HG02588 (cell line): ENCODE measurements at regions not wholly inside any gene's neighbourhood (a gene's known extent, or its start where the extent isn't known, plus 50 kb on each side); places are given as distances from the start of the nearest gene placed in this dataset.
A peak's percentile ranks its signal among the peaks of the same experiment; 100 is the strongest.
"Not testable (repeated sequence)": the region's sequence is repeated elsewhere in the genome, so short reads cannot be mapped to it uniquely, and the experiment has no call there.

ENCODE experiments used
- ATAC-seq: cut with Tn5 transposase; IDR thresholded peaks from one replicate; pipeline ENCODE4 v1.9.1; 2021; ENCODE audit warnings: mild to moderate bottlenecking, moderate library complexity; ENCODE audit not compliant: unreplicated experiment

DNA sequence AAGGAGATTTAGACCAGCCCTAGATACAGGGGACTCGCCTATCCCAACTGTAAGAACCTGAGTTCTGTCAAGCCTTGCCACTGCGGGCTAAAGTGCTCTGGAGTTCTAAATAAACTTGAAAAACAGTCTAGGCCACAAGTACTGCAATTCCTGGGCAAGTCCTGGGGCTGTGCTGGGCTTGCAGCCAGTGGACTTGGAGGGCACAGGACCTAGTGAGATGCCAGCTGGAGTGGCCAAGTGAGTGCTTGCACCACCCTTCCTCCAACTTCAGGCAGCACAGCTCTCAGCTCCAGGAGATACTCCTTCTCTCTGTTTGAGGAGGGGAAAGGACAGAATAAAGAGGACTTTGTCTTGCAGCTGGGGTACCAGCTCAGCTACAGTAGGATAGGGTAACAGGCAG is 307.6 kb upstream of the FBXO33 start:
- no peak for ATAC-seq

DNA sequence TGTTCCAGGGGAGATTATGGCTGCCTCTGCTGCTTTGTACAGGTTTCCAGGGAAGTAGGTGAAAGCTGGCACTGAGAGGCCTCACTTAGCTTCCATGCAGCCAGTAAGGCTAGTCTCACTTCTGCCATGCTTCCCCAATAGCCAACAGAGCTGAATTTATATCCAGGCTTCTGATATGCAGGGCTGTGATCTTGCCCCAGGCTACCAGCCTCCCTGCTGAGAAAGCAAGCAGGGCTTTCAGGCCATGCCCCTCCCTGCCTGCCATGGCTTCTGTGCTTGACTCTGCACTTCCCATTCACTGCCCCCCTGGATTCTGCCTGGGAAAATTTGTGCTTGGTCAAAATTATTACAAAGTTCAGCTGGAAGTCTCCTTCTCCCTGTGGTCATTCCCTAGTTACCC is 302.1 kb upstream of the FBXO33 start:
- ATAC-seq = no peak

DNA sequence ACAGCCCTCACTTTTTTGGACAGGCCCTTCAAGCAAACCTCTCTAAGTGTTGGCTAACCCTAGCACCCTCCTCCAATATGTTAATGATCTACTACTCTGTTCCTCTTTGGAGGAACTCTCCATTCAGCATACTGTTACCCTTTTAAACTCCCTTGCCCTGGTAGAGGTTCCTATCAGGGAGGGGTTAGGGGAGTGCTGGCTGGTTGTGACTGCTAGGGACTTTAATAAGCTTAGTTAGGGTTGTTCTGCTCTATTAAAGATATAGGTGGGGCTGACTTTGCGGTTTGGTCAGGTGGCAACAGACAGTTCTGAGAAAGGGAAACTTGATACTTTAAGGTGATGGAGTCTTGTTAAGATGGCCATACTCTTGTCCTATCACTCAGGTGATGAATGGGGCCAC is 301.5 kb upstream of the FBXO33 start:
- ATAC-seq = no peak

DNA sequence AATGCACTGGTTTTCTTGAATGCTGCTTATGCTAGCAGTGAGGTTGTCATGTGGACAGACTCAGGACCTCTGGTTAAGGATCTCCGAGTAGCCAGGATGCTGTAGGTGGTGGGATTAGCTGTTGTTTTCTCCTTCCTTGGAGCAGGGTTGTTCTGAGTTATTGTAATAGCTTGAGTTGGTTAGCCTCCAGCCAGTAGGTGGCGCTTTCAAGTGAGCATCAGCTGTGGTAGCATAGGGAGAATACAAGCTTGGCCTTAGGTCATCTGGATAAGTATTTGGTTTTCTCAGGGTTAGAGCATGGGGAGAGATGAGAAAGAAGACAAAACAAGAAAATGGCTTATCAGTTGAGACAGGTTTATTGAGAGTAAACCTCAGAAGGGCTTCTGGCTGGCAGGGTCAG is 299.7 kb upstream of the FBXO33 start:
- no peak for ATAC-seq

DNA sequence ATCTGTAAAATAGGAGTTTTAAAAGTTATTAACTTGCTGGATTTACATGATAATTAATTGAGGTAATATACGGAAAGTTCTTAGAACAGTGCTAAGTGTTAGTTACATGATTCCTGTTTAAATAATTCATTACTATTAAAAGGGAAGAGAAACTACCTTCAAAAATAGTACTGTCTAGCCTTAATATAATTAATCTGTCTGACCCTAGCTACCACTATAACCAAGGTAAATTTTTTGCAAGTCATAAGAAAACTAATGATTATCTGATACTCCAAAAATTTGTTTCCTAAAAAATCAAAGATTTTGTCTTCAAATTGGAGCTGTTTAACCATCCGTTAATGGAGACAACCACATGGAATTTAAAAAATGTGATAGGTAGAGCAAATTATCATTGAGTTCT is 294.3 kb upstream of the FBXO33 start:
- no peak for ATAC-seq

DNA sequence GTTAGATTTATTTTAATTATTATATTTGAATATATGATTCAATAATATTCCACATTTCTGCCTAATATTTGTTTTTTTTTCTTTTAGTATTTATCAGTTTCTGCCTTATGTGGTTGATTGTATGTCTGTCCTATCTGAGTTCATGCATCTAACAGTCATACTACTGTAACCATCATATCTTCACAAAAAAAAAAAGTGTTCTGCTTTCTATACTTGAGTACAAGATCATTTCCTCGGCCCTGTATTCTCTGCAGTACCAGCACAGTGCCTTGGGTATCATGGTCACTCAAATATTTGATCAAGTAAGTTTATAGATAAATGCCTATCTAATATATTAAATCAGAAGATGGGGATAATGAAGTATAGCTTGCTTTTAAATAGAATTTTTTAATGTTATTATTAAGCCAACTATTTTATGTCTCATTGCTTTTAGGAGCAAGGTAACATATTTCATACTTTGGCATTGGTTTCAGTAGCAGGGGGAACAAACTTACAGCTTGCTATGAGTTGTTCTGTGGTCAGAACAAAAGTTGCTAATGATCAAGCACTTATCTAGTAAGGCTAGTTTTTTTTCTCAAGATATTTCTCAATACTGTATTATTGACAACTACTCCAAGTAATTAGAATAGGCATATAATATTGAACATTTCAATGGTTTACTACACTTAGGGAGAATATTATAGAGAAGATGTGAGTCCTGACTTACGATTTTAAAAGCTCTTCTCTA is 290.5 kb upstream of the FBXO33 start:
- ATAC-seq = no peak

DNA sequence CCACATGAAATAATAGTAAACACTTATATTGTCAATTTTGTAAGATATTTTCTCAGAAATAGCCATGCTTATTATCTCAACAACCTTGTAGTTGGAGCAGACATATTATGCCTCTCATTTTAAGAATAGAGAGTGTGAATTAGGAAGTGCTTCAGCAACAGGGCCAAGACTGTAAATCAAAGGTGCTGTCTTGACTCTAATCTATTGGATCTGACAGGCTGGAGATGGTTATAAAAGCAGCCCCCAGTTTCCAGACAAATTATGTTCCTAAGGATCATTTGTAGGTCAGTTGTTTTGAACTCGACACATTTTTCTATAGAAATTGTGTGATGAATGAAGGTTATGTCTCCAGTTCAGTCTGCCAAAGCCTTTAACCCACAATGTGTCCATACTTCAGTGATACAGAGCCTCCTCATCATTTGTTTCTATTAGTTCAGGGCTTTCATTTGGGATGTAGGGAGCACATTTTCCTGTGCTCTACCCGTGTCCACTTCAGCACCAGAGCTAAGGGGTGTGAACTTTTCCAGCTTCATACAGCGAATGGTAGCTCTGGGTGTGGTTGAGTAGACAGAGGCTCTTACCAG is 284.8 kb upstream of the FBXO33 start:
- no peak for ATAC-seq

DNA sequence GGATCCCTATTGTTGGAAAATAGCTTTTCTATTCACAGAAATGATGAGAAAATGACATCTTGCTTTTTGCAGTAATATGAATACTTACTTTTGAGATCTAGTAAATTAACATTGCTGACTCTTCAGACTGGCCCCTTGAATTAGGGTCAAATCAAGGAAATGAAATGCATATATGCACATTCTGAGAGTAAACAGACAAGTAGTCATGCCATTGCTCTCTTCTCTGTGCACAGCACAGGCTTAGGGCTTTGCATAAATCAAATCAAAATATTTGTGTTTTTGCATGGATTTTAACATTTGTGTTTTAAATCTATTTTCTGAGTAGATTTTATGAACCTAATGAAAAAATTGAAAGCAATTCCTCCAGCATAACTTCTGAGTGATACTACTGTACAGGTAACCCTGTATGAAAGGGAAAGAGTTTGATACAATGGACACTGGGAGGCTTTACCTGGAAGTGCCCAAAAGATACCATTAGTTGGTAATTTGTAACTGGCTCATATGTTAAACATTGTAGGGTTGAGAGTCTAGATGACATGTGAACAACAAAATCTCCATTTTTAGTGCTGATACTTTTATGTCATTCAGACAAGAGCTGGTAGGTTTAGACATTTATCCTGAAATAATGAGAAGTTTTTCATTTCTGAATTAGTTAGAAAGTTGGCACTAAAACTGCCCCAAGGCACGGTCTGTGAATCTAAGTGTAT is 280.2 kb upstream of the FBXO33 start:
- ATAC-seq = no peak

DNA sequence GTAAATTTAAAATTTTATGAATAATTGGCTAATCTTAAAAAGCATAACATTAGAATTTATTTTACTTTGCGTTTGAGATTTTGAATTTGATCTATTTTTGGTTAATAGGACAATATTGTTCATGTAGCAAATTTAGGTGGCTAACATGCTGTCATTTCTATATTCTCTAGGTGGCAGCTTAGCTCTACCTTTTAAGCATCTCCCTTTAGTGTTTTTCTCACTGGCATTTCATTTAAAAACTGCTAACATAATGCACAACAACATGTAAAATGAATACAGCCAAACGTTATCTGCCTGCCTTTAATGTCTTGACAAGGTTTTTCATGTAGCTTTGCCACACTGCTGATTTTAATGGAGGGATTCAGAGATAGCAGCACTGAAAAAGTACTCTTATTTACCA is 272.4 kb upstream of the FBXO33 start:
- no peak for ATAC-seq

DNA sequence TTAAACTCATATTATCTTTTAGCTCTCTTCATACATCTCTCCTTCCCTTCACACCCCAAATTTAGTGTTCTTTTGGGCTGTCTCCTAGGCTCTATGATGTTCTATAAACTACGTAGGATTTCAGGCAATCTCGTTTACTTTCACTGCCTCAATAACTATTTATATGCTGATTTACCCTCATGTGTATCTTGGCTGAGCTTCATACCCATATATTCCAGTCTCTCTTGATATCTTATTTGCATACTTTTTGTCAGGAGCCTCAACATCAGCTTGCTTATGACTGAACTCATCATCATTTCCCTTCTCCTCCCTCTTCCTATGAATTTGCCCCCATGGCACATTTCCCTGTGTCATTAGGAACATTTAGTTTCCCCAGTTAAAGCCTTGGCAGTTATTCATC is 262.1 kb upstream of the FBXO33 start:
- ATAC-seq = no peak

DNA sequence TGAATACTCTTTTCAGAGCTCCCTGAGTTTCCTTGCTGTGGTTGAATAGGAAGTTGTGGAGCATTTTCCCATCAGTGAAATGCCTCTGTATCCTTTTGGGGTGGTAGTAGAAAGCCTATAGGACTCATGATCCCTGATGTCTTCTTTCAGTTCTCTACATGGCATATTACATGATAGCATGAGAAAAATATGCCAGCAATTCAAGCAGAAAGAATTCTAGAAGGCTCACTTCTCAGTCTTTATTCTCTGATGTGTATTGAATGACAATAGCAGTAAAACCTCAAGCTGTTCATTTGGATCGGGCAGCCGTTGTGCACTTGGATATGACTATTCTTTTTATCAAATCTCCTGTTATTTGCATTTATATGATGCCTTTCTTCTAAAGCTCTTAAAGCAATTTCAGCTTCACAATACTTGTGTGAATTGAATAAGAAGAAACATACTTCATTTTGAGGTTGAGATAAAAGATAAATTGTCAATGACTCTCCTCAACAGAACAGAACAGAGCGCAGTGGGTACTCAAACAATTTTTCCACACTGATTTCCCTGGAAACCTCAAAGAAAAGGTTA is 251.5 kb upstream of the FBXO33 start:
- no peak for ATAC-seq

DNA sequence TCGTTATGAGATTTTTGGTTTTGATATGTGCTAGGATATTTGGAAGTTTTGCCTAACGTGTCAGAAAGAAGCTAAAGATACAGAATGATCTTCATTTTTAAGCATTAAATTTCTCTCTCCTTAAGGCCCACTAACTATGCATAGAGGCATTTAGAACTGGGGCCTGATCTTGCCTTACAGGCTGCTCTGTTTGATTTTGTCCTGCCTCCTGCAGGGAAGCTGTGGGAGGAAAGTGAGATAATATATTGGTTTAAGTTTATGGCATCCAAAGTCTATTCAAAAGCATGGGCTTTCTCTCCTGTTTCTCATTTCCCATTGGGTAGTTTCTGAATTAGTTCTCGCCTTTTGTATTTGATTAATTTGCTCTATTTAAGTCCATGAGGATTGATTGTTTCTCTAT is 250.3 kb upstream of the FBXO33 start:
- no peak for ATAC-seq

DNA sequence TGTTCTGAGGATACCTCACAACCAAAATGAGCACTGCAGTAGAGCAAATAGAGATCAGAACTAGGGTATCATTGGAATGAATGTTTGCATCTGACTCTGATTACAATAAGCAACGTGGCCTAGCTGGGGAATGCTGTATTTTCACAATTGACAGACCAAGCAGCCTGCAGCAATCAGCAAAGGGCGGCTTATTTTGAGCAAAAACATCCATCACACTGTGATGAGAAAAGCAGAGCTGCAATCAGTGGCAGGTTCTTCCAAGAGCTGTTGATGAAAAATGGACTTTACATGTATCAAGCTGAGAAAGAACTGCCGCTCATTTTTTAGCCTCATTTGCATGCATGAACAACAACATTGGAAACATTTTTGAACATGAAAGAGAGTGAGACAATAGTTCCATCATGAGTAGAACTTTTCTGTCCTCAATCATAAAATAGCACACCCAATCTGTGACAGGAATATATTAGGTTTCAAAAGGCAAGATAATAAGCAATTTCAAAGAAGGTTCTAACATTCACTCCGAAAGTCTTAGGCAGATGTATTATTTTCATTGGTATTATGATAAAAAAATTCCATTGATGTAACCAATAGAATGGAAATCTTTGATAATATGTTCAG is 249.7 kb upstream of the FBXO33 start:
- ATAC-seq = no peak

DNA sequence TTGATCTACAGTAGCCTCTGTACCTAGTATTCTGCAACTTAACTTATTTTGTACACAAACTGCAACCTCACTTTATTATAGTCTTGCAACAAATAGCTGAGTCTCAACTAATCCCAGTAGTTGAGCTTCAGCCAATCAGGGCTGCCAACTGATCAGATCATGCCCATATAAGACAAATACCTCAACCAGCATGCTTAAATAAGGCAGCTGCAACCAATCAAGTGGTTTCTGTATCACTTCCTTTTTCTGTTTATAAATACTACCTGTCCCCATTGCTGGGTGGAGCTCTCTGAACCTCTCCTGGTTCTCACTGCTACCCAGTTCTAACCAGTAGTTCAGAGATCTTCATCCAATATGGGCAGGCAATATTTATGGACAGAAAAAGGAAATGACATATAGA is 248.5 kb upstream of the FBXO33 start:
- peak; percentile 81 for ATAC-seq

DNA sequence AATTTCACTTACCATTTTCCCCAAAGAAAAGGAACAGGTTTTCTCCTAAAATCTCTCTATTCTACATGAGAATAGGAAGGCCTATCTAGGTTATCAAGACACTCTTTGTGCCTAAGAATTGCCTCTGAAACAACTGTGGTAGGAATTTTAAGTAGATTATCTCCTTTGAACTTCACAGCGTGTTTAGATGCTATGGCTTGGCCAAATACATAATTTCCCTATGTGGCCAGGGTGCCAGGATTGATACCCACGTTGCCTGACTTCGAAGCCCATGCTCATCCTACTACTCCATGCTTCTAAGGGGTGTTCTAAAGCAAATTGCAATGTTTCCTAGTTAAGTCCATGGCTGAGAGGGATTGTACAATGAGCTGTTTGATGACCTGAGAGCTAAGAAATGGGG is 241.5 kb upstream of the FBXO33 start:
- ATAC-seq = no peak

DNA sequence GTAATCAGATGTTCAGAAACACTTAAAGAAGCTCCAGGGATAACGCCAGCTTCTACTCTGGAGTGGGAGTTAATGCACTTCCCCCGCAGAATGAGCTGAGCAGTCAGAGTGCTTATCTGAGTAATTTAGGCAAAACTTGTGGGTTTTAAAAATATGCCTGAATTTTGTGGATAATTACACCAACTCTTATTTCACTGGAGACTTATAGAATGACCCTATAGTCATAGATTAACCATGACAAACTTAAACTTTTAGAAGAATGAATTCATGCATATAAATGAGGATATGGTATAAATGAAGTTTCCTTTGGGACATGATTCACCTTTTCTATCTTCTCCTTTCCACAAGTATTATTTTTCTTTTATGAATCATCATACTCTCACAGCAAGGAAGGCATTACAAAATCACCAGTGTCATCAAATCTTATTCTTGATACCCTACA is 241.1 kb upstream of the FBXO33 start:
- ATAC-seq = no peak

DNA sequence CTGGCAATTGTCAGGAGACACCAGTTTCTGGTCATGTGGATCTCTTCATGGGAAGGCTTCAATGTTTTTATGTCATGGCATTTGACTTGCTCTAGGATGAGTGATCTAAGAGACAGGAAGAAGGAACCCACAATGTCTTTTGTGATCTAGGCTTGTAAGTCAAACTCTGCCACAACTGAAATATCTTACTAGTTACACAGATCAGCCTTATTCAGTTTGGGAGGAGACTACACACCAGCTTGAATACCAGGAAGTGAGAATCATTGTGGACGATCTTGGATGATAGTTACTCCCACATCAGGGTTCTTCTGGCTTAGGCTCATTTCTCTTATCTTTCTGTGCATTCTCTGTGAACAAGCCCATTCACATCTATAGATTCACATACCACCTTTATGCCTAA is 236.2 kb upstream of the FBXO33 start:
- no peak for ATAC-seq

DNA sequence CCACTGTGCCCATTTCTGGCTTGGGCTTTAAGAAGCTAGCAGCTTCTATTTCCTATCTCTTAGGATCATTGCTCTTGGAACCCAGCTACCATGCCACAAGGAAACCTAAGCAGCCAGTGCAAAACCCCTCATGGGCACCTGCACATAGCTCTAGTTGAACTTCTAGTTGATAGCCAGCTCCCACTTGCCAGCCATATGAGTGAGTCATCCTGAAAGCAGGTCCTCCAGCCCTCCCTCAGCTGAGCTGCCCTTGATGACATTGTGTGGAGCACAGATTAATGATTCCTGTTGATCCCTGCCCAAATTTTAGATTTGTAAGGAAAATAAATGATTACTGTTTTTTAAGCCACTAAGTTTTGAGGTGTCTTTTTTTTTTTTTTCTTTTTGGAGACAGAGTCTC is 234.2 kb upstream of the FBXO33 start:
- no peak for ATAC-seq

DNA sequence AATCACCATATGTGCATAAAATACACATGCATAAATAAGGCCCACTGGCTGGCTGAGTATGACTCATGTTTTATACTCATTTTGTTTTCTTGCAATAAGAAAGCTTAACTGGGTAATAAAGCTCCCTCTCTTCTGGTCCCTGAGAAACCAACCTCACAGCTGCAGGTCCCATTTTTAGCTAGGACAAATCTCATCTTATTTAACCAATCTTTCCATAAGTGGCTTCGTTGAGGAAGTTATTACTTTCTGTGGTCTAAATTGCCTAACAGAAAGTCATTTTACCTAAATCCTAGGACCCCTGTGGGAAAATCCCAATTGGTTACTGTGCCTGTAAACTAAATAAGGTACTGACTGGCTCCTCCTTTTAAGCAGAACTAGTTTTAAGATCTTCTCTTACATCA is 232.8 kb upstream of the FBXO33 start:
- ATAC-seq = no peak

DNA sequence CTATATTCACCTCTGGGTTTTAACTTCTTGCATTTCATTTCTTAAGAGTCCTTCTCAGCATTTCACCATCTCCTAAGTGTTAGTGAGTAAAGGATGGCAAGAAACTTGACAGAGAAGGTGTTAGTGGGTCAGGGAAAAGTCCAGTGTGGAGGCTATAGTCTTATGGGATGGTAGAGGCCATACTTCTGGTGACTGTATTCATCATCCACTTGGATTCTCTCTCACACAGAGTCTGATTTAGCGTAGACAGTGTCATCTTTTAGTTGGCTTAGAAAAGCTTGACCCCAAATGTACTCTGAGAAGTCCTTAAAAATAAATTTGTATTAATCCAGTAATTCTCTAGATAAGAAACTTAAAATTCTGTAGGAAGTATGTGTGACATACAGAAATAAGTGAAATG is 232.4 kb upstream of the FBXO33 start:
- ATAC-seq = no peak

DNA sequence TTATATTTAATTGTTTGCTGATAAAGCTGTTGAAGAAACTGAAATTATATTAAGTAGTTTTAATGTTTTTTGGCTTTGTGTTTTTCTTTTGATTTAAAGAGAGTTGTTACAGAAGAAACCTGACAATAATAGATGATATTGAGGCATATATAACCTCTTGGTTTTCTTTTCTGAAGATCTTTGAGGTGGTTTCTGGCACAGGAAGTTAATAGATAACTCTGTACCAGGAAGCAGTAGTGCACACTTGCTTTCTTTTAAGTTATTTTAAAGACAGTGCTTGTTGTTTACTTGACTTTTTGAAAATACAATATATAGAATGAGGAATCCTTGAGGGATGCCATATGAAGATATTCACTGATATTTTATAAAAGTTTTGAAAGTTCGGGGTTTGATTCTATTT is 209.0 kb upstream of the FBXO33 start:
- no peak for ATAC-seq

DNA sequence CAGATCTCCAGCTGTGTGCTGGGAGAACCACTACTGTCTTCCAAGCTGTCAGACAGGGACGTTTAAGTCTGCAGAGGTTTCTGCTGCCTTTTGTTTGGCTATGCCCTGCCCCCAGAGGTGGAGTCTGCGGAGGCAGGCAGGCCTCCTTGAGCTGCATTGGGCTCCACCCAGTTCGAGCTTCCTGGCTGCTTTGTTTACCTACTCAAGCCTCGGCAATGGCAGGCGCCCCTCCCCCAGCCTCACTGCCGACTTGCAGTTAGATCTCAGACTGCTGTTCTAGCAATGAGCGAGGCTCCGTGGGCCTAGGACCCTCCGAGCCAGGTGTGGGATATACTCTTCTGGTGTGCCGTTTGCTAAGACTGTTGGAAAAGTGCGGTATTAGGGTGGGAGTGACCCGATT is 206.8 kb upstream of the FBXO33 start:
- ATAC-seq = not testable (repeated sequence)
